CD14-positive monocyte (primary cell): ENCODE measurements at regions not wholly inside any gene's neighbourhood (a gene's known extent, or its start where the extent isn't known, plus 50 kb on each side); places are given as distances from the start of the nearest gene placed in this dataset.

Source experiments
- DNase-seq, 3 donors: peaks; one replicate each; pipeline ENCODE4 v3.0.0-alpha.2; 2011 to 2022
- H2AFZ ChIP-seq: 2 replicates; pipeline ENCODE4 v1.6.0; 2012; ENCODE audit warnings: mild to moderate bottlenecking, low read depth, low read length, inconsistent platforms; ENCODE audit not compliant: insufficient read depth, poor library complexity, severe bottlenecking
- H3K27ac ChIP-seq, 2 donors: 1 replicate in 1 of 2; 2 replicates in 1 of 2; pipeline ENCODE4 v1.5.1; 2012 to 2013; ENCODE audit warnings: low read length in 2 of 2, control low read depth in 1 of 2, inconsistent platforms in 1 of 2, low read depth in 1 of 2, mild to moderate bottlenecking in 1 of 2
- H3K27me3 ChIP-seq, 2 donors: one replicate each; pipeline versions ENCODE4 v1.6.0 to v1.6.1; 2011 to 2013; ENCODE audit warnings: low read length in 2 of 2; ENCODE audit not compliant: control insufficient read depth in 2 of 2, insufficient read depth in 2 of 2
- H3K36me3 ChIP-seq, 2 donors: replicated peaks in 1 of 2; 1 replicate in 1 of 2; 2 replicates in 1 of 2; pipeline versions ENCODE4 v1.5.1 to v1.6.1; 2012 to 2013; ENCODE audit warnings: low read length in 2 of 2, control low read depth in 1 of 2, inconsistent platforms in 1 of 2, mild to moderate bottlenecking in 1 of 2; ENCODE audit not compliant: insufficient read depth in 2 of 2, control insufficient read depth in 1 of 2
- H3K4me1 ChIP-seq, 2 donors: 1 replicate in 1 of 2; 2 replicates in 1 of 2; pipeline versions ENCODE4 v1.5.1 to v1.6.1; 2012 to 2013; ENCODE audit warnings: low read length in 2 of 2, control low read depth in 1 of 2, inconsistent platforms in 1 of 2, mild to moderate bottlenecking in 1 of 2, moderate library complexity in 1 of 2; ENCODE audit not compliant: insufficient read depth in 2 of 2, control insufficient read depth in 1 of 2
- H3K4me2 ChIP-seq: replicated peaks from 2 replicates; pipeline ENCODE3; 2012; ENCODE audit warnings: low read length, moderate library complexity, mild to moderate bottlenecking; ENCODE audit not compliant: poor library complexity, severe bottlenecking; ENCODE audit errors: extremely low read depth
- H3K4me3 ChIP-seq, 3 experiments: fragments of 200-600 bp in 1 of 3; sonication (generic) in 1 of 3; replicated peaks in 1 of 3; 1 replicate in 2 of 3; 2 replicates in 1 of 3; pipeline ENCODE4 v1.5.1; 2011 to 2013; ENCODE audit warnings: low read length in 3 of 3, mild to moderate bottlenecking in 3 of 3, control low read depth in 2 of 3, low read depth in 2 of 3, inconsistent platforms in 1 of 3, moderate library complexity in 1 of 3
- H3K79me2 ChIP-seq: 2 replicates; pipeline ENCODE4 v1.6.0; 2012; ENCODE audit warnings: mild to moderate bottlenecking, control low read depth, inconsistent platforms, low read length, moderate library complexity; ENCODE audit not compliant: insufficient read depth
- H3K9ac ChIP-seq: 2 replicates; pipeline ENCODE4 v1.6.0; 2017; ENCODE audit warnings: low read length, mild to moderate bottlenecking; ENCODE audit not compliant: insufficient read depth, poor library complexity, severe bottlenecking
- H3K9me3 ChIP-seq, 2 donors: replicated peaks in 1 of 2; 1 replicate in 1 of 2; 2 replicates in 1 of 2; pipeline versions ENCODE4 v1.5.1 to v1.6.1; 2012 to 2013; ENCODE audit warnings: low read length in 2 of 2, control low read depth in 1 of 2; ENCODE audit not compliant: control insufficient read depth in 1 of 2, insufficient read depth in 1 of 2
- H4K20me1 ChIP-seq: 2 replicates; pipeline ENCODE4 v1.6.0; 2012; ENCODE audit warnings: mild to moderate bottlenecking, low read length, control low read depth, moderate library complexity; ENCODE audit not compliant: insufficient read depth
- H3K27ac Mint-ChIP-seq, 7 donors: one replicate each; pipeline ENCODE4 v1.8.0; 2020; ENCODE audit warnings: mild to moderate bottlenecking in 7 of 7, mixed read lengths in 7 of 7, moderate library complexity in 6 of 7, inconsistent platforms in 2 of 7
- H3K27me3 Mint-ChIP-seq, 3 donors: one replicate each; pipeline ENCODE4 v1.8.0; 2021 to 2022; ENCODE audit warnings: low read depth in 3 of 3, mild to moderate bottlenecking in 3 of 3, mixed read lengths in 3 of 3, moderate library complexity in 3 of 3, inconsistent platforms in 1 of 3
- H3K36me3 Mint-ChIP-seq, 2 donors: one replicate each; pipeline ENCODE4 v1.8.0; 2020; ENCODE audit warnings: mixed read lengths in 2 of 2, inconsistent platforms in 1 of 2, mild to moderate bottlenecking in 1 of 2
- H3K4me1 Mint-ChIP-seq: one replicate; pipeline ENCODE4 v1.8.0; 2020; ENCODE audit warnings: mild to moderate bottlenecking, mixed read lengths
- H3K4me3 Mint-ChIP-seq, 2 donors: one replicate each; pipeline ENCODE4 v1.8.0; 2020; ENCODE audit warnings: mild to moderate bottlenecking in 2 of 2, mixed read lengths in 2 of 2, moderate library complexity in 1 of 2
- H3K9me3 Mint-ChIP-seq, 7 donors: one replicate each; pipeline ENCODE4 v1.8.0; 2020 to 2022; ENCODE audit warnings: mixed read lengths in 7 of 7, mild to moderate bottlenecking in 6 of 7, moderate library complexity in 6 of 7, inconsistent platforms in 2 of 7
- CTCF ChIP-seq: fragments of 200-600 bp; IDR thresholded peaks from one replicate; pipeline ENCODE4 v1.8.0; 2022; ENCODE audit warnings: antibody characterized with exemption, mild to moderate bottlenecking
- WGBS: methylation state at CpG from one replicate; pipeline ENCODE4 v1.1.5; 2013; ENCODE audit warnings: missing lambda C conversion rate; ENCODE audit not compliant: insufficient coverage; 5-methylcytosine and 5-hydroxymethylcytosine counted together
- intact Hi-C, 2 donors: fragments of 100-400 bp; cut with micrococcal nuclease; formaldehyde crosslinking; loops; one replicate each; pipeline versions ENCODE4 v1.15.0 to v1.15.1; 2023

GRCh38 chr15:45780352-45780751, 145.5 kb downstream of the SQOR start:
- no peak for DNase-seq
- H3K9me3 ChIP-seq, result no peaks in the 10 kb centered on the region
- WGBS, result 86% methylated on average over 1 of the region's 2 CpGs
- Mint-ChIP-seq H3K36me3 (no peaks in the 10 kb centered on the region), H3K27ac (no peak overlapping the region), H3K4me1 (no peaks in the 10 kb centered on the region), H3K27me3 (peaks cover 7 to 11% (median 10%) of the 10 kb centered on the region in 3 donors), H3K9me3 (peaks cover 0 to 3% (median 0%) of the 10 kb centered on the region in 7 donors), H3K4me3 (no peak overlapping the region)
- no peak overlapping the region for H2AFZ ChIP-seq
- H3K4me2 ChIP-seq, result no peak overlapping the region
- peaks cover 0 to 2% of the 10 kb centered on the region in 2 donors for H3K27me3 ChIP-seq
- no peaks in the 10 kb centered on the region for H4K20me1 ChIP-seq
- no peaks in the 10 kb centered on the region for H3K36me3 ChIP-seq
- TF ChIP-seq CTCF, result no peak
- no peak overlapping the region for H3K27ac ChIP-seq
- H3K9ac ChIP-seq, result no peak overlapping the region
- no peaks in the 10 kb centered on the region for H3K4me1 ChIP-seq
- intact Hi-C loops, result no loop called here
- H3K4me3 ChIP-seq, result no peak overlapping the region
- H3K79me2 ChIP-seq, result no peaks in the 10 kb centered on the region

GRCh38 chr15:45784656-45785055, 149.8 kb downstream of the SQOR start:
- Histone ChIP-seq H3K4me2 (no peak overlapping the region), H3K9ac (no peak overlapping the region), H3K27ac (no peak overlapping the region), H3K9me3 (no peaks in the 10 kb centered on the region), H4K20me1 (no peaks in the 10 kb centered on the region), H3K4me3 (no peak overlapping the region), H3K36me3 (no peaks in the 10 kb centered on the region), H3K79me2 (no peaks in the 10 kb centered on the region), H3K4me1 (no peaks in the 10 kb centered on the region), H2AFZ (no peak overlapping the region), H3K27me3 (peaks cover 0 to 2% of the 10 kb centered on the region in 2 donors)
- no peak for DNase-seq
- no peaks in the 10 kb centered on the region for H3K36me3 Mint-ChIP-seq
- TF ChIP-seq CTCF, result no peak
- H3K9me3 Mint-ChIP-seq, result peaks cover 0 to 2% (median 0%) of the 10 kb centered on the region in 7 donors
- no peaks in the 10 kb centered on the region for H3K4me1 Mint-ChIP-seq
- peak overlapping the region in 1 of 7 donors; percentile 15 for H3K27ac Mint-ChIP-seq
- WGBS, result 92% methylated on average over 2 of the region's 2 CpGs
- intact Hi-C loops, result no loop called here
- H3K4me3 Mint-ChIP-seq, result no peak overlapping the region
- H3K27me3 Mint-ChIP-seq, result peaks cover 6 to 12% (median 8%) of the 10 kb centered on the region in 3 donors
